NCI-H774 (cell line): ENCODE measurements at regions not wholly inside any gene's neighbourhood (a gene's known extent, or its start where the extent isn't known, plus 50 kb on each side); places are given as distances from the start of the nearest gene placed in this dataset.

Source experiments
- DNase-seq: peaks from one replicate; lab custom pipeline; 2025; lab: John Stamatoyannopoulos, UW

DNA sequence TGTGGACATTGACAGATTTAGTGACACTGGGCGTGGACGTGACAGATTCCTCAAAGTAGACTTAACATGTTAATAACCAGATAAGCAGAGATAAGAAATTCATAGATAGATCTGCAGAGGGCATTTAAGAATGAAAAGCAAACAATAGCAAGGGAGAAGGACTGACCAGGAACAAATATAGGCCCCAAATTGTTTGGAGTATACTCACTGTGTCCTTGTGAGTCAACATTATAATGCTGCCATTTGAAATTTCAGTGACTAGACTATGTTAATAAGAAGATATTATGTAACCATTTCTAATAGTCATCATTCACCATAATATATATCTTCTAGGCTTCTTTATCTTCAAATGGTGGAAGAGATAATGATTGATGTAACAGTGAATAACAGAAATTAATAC lies 78.1 kb upstream of the SLC38A11 start:
- DNase-seq: no peak

DNA sequence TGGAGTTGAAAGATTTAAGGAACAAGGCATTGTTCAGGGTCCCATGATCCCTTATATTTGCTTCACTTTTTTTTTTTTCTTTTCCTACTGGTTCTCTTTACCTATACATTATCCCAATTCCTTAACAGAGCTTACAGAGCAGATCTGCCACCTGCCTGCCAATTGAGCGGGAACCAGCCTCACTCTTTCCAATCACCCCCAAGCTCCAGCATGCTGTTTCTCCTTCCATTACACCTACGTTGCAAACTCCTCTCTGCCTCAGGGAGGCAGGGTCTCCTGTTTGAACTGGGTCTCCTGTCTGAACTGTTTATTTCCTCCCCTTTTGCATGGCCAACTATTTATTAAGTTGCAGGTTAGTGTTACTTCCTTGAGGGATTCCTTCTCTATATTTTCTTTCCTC lies 77.2 kb upstream of the SLC38A11 start:
- DNase-seq: no peak

DNA sequence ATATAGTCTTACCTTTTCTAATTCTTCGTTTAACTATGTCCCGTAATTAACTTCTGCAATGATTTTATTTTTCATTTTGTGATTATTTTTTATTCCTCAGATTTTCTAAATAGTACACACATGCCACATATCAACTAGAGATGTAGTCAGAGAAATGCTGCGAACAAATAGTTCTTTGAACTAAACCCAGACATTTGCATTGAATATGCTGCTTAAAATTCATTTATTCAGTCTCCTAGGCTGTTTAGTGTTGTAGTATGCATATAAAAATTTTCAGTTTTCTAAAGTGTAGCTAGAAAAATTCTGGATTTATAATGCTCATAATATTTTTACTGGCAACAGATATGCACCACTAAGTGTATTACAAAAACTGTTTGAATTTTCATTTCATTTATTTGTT lies 68.9 kb upstream of the SLC38A11 start:
- no peak for DNase-seq

DNA sequence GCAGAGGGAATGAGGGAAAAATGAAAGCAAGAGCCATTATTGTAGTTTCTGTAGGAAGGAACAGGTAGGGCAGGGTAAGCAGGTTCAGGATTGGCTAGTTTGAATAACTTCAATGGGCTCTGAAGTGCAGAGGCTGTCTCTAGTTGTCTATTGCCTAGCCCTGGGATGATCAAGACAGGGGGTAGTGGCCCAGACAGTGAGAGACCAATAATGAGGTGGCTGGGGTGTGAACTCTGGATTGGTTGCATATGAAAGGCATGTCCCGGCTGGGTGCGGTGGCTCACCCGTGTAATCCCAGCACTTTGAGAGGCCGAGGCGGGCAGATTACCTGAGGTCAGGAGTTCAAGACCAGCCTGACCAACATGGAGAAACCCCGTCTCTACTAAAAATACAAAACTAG lies 67.5 kb upstream of the SLC38A11 start:
- no peak for DNase-seq

DNA sequence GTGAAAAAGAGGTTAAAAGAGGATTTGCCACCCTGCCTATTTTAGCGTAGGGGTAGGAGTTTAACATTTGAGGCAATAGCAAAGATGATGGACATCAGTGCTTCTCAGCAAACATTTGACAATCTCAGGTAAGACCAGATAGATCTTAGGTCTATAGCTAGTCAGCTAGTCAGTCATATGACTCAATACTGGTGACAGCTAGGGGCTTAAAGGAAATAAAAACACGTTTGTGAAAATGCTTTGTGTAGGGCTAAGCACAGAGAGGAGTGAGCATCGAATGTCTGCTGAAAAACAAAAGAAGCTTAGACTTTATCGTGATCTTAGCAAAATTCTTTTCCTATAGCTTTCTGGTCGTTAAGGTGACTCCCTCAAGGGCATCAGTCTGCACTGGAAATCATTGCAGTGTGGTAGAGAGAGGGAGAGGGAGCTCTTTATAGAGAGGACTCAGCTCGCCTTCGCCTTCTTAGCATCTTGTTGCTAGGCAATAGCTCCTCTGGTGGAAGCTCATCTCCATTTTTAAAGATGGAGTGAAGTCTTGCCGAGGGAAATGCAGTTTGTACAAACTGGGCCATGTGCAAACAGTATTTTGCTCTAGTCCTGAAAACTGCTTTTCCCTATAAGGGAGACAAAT lies 62.8 kb upstream of the SLC38A11 start:
- DNase-seq: no peak

DNA sequence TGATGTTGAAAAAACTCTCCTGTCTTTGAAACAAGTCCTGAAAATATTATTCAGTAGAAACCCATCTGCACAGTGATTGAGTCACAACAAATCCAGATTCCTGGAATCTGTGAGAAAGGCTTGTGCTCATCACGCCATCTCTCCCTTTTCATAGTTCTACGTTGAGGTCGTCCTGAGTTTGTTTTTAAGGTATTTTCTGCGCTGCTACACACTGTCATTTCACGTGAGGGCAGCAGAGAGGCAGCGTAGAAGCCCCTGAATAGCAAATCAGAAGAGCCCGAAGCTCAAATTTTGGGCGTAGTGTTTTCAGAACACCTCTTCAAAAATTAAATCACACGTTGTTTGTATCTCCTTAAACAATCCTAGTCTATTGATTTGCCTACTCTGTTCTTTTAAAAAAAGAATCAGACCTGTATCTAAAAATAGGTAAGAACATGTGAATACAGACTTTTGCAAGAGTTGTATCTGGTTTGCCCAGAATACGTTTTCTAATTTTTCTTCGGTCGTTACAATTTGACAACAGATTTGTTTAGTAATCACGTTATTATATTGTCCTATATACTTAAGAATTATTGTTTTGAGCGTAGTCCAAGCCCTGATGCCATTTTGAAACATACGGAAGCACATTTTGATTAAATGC lies 61.6 kb upstream of the SLC38A11 start:
- no peak for DNase-seq

DNA sequence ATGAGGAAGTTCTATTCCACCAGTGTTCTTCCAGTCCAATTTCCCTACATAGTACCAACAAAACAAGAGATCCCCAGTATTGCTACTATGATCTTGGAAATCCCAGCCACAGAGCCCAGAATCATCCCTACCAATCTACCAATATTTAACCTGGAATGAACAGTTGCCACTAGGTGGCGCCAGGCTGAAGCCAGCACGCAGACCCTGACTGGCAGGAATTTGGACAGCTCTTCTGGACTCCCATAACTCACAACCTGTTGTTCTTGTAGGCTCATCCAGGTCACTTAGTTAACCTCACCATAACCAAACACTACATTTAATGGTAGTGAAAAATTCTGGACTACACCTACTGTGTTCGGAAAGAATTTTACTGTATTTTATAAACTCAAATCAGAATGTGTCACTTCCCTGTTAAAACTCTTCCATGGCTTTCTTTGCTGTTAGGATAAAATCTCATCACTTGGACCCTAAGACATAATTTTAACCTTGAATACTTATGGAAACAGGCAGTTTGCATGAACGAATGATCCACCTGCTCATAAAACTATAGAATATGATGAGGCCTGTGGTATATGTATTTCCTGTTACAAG lies 59.8 kb upstream of the SLC38A11 start:
- peak; percentile 49 for DNase-seq

DNA sequence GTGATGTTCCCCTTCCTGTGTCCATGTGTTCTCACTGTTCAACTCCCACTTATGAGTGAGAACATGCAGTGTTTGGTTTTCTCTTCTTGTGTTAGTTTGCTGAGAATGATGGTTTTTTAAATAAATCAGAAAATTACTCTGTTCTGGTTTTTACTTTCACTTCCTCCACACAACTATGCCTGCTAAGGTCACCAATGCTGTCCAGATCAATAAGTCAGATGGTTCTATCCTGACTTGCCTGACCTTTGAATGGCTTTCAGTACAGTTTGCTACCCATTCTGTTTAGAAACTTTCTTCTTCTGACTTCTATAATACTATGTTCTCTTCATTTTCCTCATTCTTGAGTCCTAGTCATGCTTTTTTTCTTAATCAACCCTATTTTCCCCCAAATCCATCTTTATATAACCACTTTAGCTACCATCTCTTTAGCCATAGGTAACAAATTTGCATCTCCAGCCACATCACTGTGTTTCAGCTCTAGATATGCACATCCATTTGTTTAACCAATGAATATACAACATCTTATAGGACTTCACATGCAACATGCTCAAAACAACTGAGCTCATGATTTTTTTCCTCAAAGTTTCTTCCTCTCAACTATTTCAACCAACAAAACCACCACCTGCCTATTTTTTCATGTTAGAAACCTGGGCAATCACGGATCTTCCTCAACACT lies 58.8 kb upstream of the SLC38A11 start:
- no peak for DNase-seq

DNA sequence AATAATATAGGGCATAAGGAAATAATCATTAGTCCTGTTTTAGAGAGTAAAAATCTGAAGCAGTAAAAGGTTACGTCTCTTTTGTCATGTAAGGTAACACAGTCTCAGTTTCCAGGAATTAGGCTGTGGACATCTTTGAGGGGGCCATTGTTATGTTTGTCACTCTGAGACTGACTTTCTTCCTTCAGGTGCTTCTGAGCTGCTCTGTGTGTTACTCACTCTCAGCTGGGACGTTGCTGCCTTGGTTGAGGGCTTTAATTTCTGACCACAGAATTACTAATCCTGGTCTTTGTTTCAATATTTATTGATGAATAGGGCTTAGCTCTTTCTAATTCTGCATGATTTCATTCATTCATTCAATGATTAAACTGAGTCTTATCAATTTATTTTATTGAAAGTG lies 55.9 kb upstream of the SLC38A11 start:
- DNase-seq: no peak

DNA sequence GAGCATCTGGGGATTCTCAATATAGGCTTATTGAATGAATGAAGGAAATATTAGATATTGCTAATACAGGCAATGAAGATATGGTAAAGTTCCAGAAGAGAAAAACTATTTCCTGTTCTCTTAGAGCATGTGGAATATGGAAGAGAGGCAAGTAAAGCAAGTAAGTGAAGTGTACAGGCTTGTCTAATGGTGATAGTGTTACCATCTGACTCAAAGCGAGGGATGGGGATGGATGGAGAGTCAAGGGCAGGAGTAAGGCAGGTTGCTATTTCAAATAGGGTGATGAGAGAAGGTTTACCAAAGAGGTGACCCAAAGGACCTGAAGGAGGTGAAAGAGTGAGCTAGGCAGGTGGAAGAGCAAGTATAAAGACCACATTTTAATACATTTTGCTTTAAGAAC lies 55.2 kb upstream of the SLC38A11 start:
- DNase-seq: no peak

DNA sequence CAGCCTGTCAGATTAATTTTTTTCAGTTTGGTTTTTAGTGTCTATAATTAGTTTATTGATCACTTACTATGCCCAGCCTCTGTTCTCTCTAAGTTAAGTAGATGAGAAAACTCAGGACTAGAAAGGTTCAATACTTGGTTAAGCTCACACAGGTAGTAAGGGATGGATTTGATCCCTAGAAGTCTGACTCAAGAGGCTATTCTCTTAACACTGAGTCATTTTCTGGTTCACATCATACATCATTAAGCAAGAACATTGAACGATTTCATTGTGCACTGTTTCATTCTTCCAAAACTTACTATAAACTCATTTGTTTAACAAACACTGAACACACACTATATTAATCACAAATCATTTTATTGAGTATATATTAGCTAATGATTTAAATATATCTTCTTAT lies 54.1 kb upstream of the SLC38A11 start:
- no peak for DNase-seq

DNA sequence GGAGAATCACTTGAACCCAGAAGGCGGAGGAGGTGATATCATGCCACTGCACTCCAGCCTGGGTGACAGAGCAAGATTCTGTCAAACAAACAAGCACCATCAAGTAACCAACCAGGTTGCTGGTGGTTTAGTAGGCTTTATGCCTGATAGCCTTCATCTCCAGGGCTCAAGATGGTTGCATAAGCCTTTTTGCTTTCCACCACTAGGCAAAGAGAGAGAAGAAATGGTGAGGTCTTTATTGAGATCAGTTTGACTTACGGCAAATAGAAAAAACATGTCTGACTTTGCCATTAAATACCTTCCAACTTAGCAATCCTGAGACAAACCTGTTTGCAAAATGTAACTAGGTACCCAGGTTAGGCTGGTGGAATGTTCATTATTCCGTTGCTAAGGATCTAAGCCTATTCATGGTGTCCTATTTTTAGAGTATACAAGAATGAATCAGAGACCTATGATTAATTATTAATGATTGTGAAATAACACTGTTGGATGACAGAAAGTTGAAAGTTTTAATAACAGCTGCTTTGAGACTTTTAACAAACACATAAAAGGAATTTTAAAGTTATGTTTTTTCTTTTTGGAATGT lies 53.5 kb upstream of the SLC38A11 start:
- DNase-seq: no peak

DNA sequence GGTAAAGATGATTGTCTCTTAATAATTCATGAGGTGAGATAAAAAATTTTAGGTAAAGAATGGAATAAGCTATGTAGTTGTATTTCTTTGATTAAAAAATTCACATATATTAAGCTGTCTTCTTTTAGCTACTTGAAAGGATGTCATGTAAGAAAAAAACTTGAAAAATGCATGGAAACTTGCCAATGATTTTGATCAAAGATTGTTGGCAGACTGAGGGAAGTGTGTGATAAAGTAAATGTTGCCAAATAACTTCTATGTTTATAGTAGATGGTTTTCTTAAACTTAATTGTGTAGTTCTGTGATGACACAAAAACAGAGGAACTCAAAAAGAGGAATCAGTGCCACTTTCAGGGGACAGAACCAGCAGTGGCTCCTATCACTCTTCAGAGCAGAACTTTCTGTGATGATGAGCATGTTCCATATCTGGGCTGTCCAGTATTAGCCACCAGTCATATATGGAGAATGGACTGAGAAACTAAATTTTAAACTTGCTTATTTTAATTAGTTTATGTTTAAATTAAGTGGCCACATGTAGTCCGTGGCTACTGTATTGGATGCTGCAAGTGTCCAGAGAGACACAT lies 51.9 kb upstream of the SLC38A11 start:
- no peak for DNase-seq
